Activated CD8-positive, alpha-beta memory T cell treated with anti-CD3 and anti-CD28 coated beads for 36 hours (primary cell): ENCODE measurements at regions not wholly inside any gene's neighbourhood (a gene's known extent, or its start where the extent isn't known, plus 50 kb on each side); places are given as distances from the start of the nearest gene placed in this dataset.
"Not testable (repeated sequence)": the region's sequence is repeated elsewhere in the genome, so short reads cannot be mapped to it uniquely, and the experiment has no call there.

ENCODE experiments used
- CTCF ChIA-PET: fragments of 350-600 bp; sonication (Branson Sonifier 250); formaldehyde crosslinking; loops from one replicate; lab custom pipeline; 2021; ENCODE audit warnings: antibody characterized with exemption; lab: Charles Lee
- POLR2A ChIA-PET: fragments of 350-600 bp; sonication (Branson Sonifier 250); formaldehyde crosslinking; loops from one replicate; lab custom pipeline; 2021; ENCODE audit warnings: antibody characterized with exemption; lab: Charles Lee

- ChIA-PET CTCF (no interaction called here), POLR2A (interaction anchor here (0.6 to 0.7 kb wide), 2 partner anchors 8 to 154 kb away, joined by 3 to 11 read pairs; no protein-coding TSS in a partner anchor)
Observed at GRCh38 chr3:187996609-187997008, 157.3 kb upstream of the LPP start.

GRCh38 chr3:187997490-187997889, 156.5 kb upstream of the LPP start:
- POLR2A ChIA-PET: interaction anchor here (0.7 kb wide), 1 partner anchor 153 kb away, joined by 3 read pairs; no protein-coding TSS in a partner anchor
- CTCF ChIA-PET: no interaction called here

GRCh38 chr3:187997946-187998561, 155.9 kb upstream of the LPP start:
- CTCF ChIA-PET: no interaction called here
- POLR2A ChIA-PET: no interaction called here

GRCh38 chr3:187998611-187999010, 155.3 kb upstream of the LPP start:
- ChIA-PET POLR2A (no interaction called here), CTCF (no interaction called here)

- ChIA-PET CTCF (interaction anchor here (0.6 to 1.0 kb wide), 5 partner anchors 22 to 1055 kb away, joined by 3 read pairs; partner anchors contain the start of gene BCL6), POLR2A (no interaction called here)
Observed at GRCh38 chr3:187999821-188000220, 154.1 kb upstream of the LPP start.

GRCh38 chr3:188000361-188000861, 153.5 kb upstream of the LPP start:
- CTCF ChIA-PET: interaction anchor here (0.6 to 0.8 kb wide), 3 partner anchors 105 to 1055 kb away, joined by 3 read pairs; no protein-coding TSS in a partner anchor
- POLR2A ChIA-PET: interaction anchor here (0.7 kb wide), 1 partner anchor 21 kb away, joined by 5 read pairs; no protein-coding TSS in a partner anchor

- ChIA-PET CTCF (no interaction called here), POLR2A (interaction anchor here (0.7 kb wide), 1 partner anchor 22 kb away, joined by 5 read pairs; no protein-coding TSS in a partner anchor)
Observed at GRCh38 chr3:188001093-188001492, 152.9 kb upstream of the LPP start.

GRCh38 chr3:188001926-188002325, 152.0 kb upstream of the LPP start:
- ChIA-PET CTCF (no interaction called here), POLR2A (no interaction called here)

GRCh38 chr3:188002626-188003138, 151.3 kb upstream of the LPP start:
- CTCF ChIA-PET: no interaction called here

GRCh38 chr3:188003188-188004171, 150.5 kb upstream of the LPP start:
- CTCF ChIA-PET: no interaction called here
- POLR2A ChIA-PET: no interaction called here

More at GRCh38 chr3:188002626-188003138, 151.3 kb upstream of the LPP start:
- POLR2A ChIA-PET: no interaction called here

GRCh38 chr3:188006726-188007393, 147.1 kb upstream of the LPP start:
- ChIA-PET CTCF (interaction anchor here (0.9 kb wide), 1 partner anchor 259 kb away, joined by 3 read pairs; no protein-coding TSS in a partner anchor), POLR2A (no interaction called here)

GRCh38 chr3:188007897-188008296, 146.1 kb upstream of the LPP start:
- POLR2A ChIA-PET: no interaction called here
- CTCF ChIA-PET: no interaction called here

GRCh38 chr3:188008582-188009213, 145.3 kb upstream of the LPP start:
- CTCF ChIA-PET: interaction anchor here (0.9 kb wide), 1 partner anchor 14 kb away, joined by 3 read pairs; no protein-coding TSS in a partner anchor
- POLR2A ChIA-PET: no interaction called here

GRCh38 chr3:188010478-188010877, 143.5 kb upstream of the LPP start:
- POLR2A ChIA-PET: no interaction called here
- CTCF ChIA-PET: no interaction called here

- ChIA-PET CTCF (no interaction called here), POLR2A (no interaction called here)
Observed at GRCh38 chr3:188019727-188020126, 134.2 kb upstream of the LPP start.

GRCh38 chr3:188021041-188021440, 132.9 kb upstream of the LPP start:
- CTCF ChIA-PET: no interaction called here
- POLR2A ChIA-PET: no interaction called here

GRCh38 chr3:188021502-188022040, 132.4 kb upstream of the LPP start:
- ChIA-PET POLR2A (no interaction called here), CTCF (no interaction called here)

- CTCF ChIA-PET: interaction anchor here (0.7 kb wide), 1 partner anchor 14 kb away, joined by 3 read pairs; no protein-coding TSS in a partner anchor
- POLR2A ChIA-PET: not testable (repeated sequence)
Observed at GRCh38 chr3:188022902-188023301, 131.1 kb upstream of the LPP start.
